ENCODE measurements at regions not wholly inside any gene's neighbourhood (a gene's known extent, or its start where the extent isn't known, plus 50 kb on each side); places are given as distances from the start of the nearest gene placed in this dataset.

DNA sequence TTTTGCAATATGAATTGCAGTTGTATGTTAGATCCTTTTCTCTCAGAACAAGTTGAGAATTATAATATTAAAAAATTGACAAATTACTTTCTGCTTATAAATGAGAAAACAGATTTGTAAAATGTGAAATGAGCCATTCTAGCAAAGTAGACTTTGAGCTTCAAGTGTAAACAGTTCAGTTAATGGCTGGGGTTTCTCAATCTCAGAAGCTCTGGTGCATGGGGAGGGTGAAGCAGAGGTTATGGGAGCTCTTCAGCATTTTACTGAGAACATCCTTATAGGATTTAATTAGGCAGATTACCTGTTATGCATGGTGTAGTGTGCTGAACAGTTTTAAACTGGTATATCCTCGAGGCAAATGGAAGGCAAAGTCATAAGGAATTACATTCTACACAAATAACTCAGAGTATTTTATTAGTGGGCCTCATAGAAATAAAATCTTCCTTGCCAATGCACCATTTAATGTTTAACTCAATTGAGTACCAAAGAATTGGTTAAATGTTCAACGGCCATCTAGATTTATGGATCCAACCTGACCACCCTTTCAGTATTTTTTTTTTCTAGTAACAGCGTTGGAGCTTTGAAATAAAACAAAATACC lies 1143.6 kb upstream of the ADGRL2 start:
- TF ChIP-seq, protein P1, sequence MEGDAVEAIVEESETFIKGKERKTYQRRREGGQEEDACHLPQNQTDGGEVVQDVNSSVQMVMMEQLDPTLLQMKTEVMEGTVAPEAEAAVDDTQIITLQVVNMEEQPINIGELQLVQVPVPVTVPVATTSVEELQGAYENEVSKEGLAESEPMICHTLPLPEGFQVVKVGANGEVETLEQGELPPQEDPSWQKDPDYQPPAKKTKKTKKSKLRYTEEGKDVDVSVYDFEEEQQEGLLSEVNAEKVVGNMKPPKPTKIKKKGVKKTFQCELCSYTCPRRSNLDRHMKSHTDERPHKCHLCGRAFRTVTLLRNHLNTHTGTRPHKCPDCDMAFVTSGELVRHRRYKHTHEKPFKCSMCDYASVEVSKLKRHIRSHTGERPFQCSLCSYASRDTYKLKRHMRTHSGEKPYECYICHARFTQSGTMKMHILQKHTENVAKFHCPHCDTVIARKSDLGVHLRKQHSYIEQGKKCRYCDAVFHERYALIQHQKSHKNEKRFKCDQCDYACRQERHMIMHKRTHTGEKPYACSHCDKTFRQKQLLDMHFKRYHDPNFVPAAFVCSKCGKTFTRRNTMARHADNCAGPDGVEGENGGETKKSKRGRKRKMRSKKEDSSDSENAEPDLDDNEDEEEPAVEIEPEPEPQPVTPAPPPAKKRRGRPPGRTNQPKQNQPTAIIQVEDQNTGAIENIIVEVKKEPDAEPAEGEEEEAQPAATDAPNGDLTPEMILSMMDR (conservative IDR thresholded peaks at IDR 0.05): no peak
- H3K4me1 ChIP-seq (ENCODE audit: control insufficient read depth, insufficient read depth, low read length): peaks cover 4% of the 10 kb centered on the region
- Mint-ChIP-seq H3K27me3 (ENCODE audit: insufficient read depth) (no peaks in the 10 kb centered on the region), H3K4me1 (peaks cover 15% of the 10 kb centered on the region), H3K27ac (no peak overlapping the region), H3K9me3 (peaks cover 10% of the 10 kb centered on the region), H3K36me3 (ENCODE audit: low read depth) (peaks cover 2% of the 10 kb centered on the region), H3K4me3 (no peak overlapping the region)
- no peaks in the 10 kb centered on the region for H3K27me3 ChIP-seq (ENCODE audit: control insufficient read depth, insufficient read depth, low read length, poor library complexity, severe bottlenecking)
- no peaks in the 10 kb centered on the region for H3K36me3 ChIP-seq (ENCODE audit: control insufficient read depth, insufficient read depth, low read length)
- no peak overlapping the region for H3K4me3 ChIP-seq (ENCODE audit: low read length)
- H3K9ac ChIP-seq (ENCODE audit: extremely low read depth, low read length, poor library complexity, severe bottlenecking): no peak overlapping the region
- no peak for DNase-seq
- WGBS, 2 experiments (ENCODE audit: insufficient coverage in 1 of 2, insufficient read length in 1 of 2): 78 to 80% methylated on average over 1 to 3 of the region's 3 CpGs
- H3K27ac ChIP-seq (ENCODE audit: low read depth, low read length): no peak overlapping the region
- H3K9me3 ChIP-seq (ENCODE audit: control insufficient read depth, low read length): no peaks in the 10 kb centered on the region

DNA sequence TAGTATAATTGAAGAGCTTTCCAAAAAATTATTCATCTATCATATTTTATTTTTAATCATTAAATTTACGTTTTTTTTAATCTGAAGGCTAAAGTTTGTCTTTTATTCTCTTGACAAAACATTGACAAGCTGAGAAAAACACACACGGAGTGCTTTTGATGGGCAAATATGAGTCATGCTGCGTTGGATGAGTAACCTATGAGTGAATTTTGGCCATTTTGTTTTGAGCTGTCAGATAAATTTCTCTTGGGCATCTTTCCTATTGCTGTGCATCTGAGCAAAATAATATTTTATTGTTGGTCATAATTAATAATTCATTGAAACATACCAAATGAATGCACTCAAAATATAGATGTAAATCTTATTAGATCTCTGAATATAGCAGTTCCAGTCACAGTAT lies 1144.1 kb upstream of the ADGRL2 start:
- TF ChIP-seq, protein P1 (conservative IDR thresholded peaks at IDR 0.05): no peak
- peaks cover 2% of the 10 kb centered on the region for H3K36me3 Mint-ChIP-seq (ENCODE audit: low read depth)
- DNase-seq: no peak
- no peaks in the 10 kb centered on the region for H3K9me3 ChIP-seq (ENCODE audit: control insufficient read depth, low read length)
- no peaks in the 10 kb centered on the region for H3K27me3 Mint-ChIP-seq (ENCODE audit: insufficient read depth)
- 70 to 80% methylated on average over 1 to 3 of the region's 3 CpGs for WGBS, 2 experiments (ENCODE audit: insufficient coverage in 1 of 2, insufficient read length in 1 of 2)
- peaks cover 10% of the 10 kb centered on the region for H3K9me3 Mint-ChIP-seq
- peaks cover 15% of the 10 kb centered on the region for H3K4me1 Mint-ChIP-seq
- H3K27ac Mint-ChIP-seq: no peak overlapping the region
- peaks cover 4% of the 10 kb centered on the region for H3K4me1 ChIP-seq (ENCODE audit: control insufficient read depth, insufficient read depth, low read length)
- H3K4me3 Mint-ChIP-seq: no peak overlapping the region
- H3K36me3 ChIP-seq (ENCODE audit: control insufficient read depth, insufficient read depth, low read length): no peaks in the 10 kb centered on the region
- H3K27me3 ChIP-seq (ENCODE audit: control insufficient read depth, insufficient read depth, low read length, poor library complexity, severe bottlenecking): no peaks in the 10 kb centered on the region
- no peak overlapping the region for H3K9ac ChIP-seq (ENCODE audit: extremely low read depth, low read length, poor library complexity, severe bottlenecking)
- no peak overlapping the region for H3K27ac ChIP-seq (ENCODE audit: low read depth, low read length)
- no peak overlapping the region for H3K4me3 ChIP-seq (ENCODE audit: low read length)

DNA sequence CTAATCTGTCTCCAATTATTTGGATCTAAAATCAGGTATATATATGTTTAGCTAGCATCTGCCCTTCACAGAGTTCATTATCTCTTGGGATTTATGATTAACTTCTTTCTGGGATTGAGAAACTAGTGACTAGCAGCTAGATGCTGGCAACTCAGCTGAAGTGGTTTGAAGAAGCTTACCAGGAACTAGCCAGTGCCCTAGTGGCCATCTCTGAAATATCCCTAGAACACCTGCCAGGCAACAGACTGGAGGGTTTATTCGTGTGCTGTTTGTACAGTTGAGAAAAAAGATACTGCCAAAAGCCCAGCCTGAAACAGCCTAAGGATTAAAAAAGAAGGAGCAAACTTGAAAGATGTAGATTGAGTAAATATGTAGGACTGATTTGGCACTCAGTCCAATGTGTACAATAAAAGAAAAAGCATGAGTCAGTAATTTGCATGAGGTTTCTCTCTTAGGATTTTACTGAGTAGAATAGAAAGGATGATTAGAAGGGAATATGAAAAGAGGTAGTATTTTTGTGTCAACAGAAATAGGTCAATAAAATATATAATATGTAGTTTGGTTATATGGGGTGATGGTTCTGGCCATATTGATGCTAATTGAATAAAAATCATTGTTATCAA lies 1144.6 kb upstream of the ADGRL2 start:
- H3K36me3 ChIP-seq (ENCODE audit: control insufficient read depth, insufficient read depth, low read length): no peaks in the 10 kb centered on the region
- no peak overlapping the region for H3K27ac ChIP-seq (ENCODE audit: low read depth, low read length)
- Mint-ChIP-seq H3K4me3 (no peak overlapping the region), H3K36me3 (ENCODE audit: low read depth) (peaks cover 2% of the 10 kb centered on the region), H3K27me3 (ENCODE audit: insufficient read depth) (no peaks in the 10 kb centered on the region), H3K27ac (no peak overlapping the region), H3K4me1 (peaks cover 15% of the 10 kb centered on the region), H3K9me3 (peaks cover 10% of the 10 kb centered on the region)
- 43% methylated on average over 1 of the region's 1 CpG; no CpG with 5 or more reads in 1 of the 2 experiments for WGBS, 2 experiments (ENCODE audit: insufficient coverage in 1 of 2, insufficient read length in 1 of 2)
- no peaks in the 10 kb centered on the region for H3K9me3 ChIP-seq (ENCODE audit: control insufficient read depth, low read length)
- H3K27me3 ChIP-seq (ENCODE audit: control insufficient read depth, insufficient read depth, low read length, poor library complexity, severe bottlenecking): no peaks in the 10 kb centered on the region
- H3K4me3 ChIP-seq (ENCODE audit: low read length): no peak overlapping the region
- H3K9ac ChIP-seq (ENCODE audit: extremely low read depth, low read length, poor library complexity, severe bottlenecking): no peak overlapping the region
- TF ChIP-seq, protein P1 (conservative IDR thresholded peaks at IDR 0.05): peak; percentile 83
- peaks cover 4% of the 10 kb centered on the region for H3K4me1 ChIP-seq (ENCODE audit: control insufficient read depth, insufficient read depth, low read length)
- peak; percentile 76 for DNase-seq

Measured in endodermal cell (in vitro differentiated cells).